ENCODE measurements at regions not wholly inside any gene's neighbourhood (a gene's known extent, or its start where the extent isn't known, plus 50 kb on each side); places are given as distances from the start of the nearest gene placed in this dataset.

GRCh38 chr1:36534711-36535412, 52.1 kb upstream of the CSF3R start:
- no peak for FAIRE-seq

- FAIRE-seq, result no peak
These were observed 51.2 kb upstream of the CSF3R start for GRCh38 chr1:36533897-36534296.

GRCh38 chr1:36532810-36533401, 50.2 kb upstream of the CSF3R start:
- no peak for FAIRE-seq
